ENCODE measurements at regions not wholly inside any gene's neighbourhood (a gene's known extent, or its start where the extent isn't known, plus 50 kb on each side); places are given as distances from the start of the nearest gene placed in this dataset.
"Not testable (repeated sequence)": the region's sequence is repeated elsewhere in the genome, so short reads cannot be mapped to it uniquely, and the experiment has no call there.

DNA sequence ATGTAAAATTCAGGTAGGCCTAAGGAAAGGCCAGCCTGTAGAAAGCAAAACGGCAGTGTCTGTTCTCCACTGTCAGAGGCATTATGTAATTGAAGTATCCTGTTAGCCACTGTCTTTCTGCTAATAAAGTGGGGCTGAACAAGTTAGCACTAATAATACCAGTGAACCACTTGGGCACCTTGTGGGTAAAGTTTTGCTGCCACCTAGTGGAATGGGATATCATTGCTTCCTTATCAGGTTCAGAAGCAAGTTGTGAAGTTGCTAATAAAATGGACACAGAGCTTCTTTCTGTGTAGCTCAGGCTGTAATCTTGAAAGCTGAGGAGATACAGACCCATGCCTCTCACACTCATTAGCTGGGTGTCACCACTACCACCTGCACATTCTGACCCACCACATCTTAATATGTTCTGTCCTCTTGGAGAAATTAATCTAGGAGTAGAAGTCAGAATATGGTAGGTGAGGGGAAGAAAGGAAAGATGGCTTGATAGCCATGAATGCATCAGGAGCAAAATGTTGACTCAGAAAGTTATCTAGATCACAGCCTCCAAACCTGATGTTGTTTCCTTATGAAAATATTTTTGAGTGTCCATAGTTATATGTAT, 175.1 kb downstream of the SEPTIN7 start:
- peak; percentile 59 for DNase-seq (ENCODE audit: low read depth)
- TF ChIP-seq CTCF (IDR thresholded peaks at IDR 0.05; ENCODE audit: control insufficient read depth, insufficient read depth, low read depth, low read length, missing control alignments), result peak; percentile 77
- no peak overlapping the region for H3K4me3 ChIP-seq (ENCODE audit: control insufficient read depth, low read depth, low read length)

- not testable (repeated sequence) for DNase-seq (ENCODE audit: low read depth)
Observed at GRCh38 chr7:35978816-35979640, 174.0 kb upstream of the EEPD1 start.

GRCh38 chr7:35982600-35982999, 170.5 kb upstream of the EEPD1 start:
- no peak for DNase-seq (ENCODE audit: low read depth)
- TF ChIP-seq CTCF (IDR thresholded peaks at IDR 0.05; ENCODE audit: control insufficient read depth, insufficient read depth, low read depth, low read length, missing control alignments), result no peak
- no peak overlapping the region for H3K4me3 ChIP-seq (ENCODE audit: control insufficient read depth, low read depth, low read length)

More at GRCh38 chr7:35978816-35979640, 174.0 kb upstream of the EEPD1 start:
- not testable (repeated sequence) for H3K4me3 ChIP-seq (ENCODE audit: control insufficient read depth, low read depth, low read length)

- no peak for TF ChIP-seq CTCF (IDR thresholded peaks at IDR 0.05; ENCODE audit: control insufficient read depth, insufficient read depth, low read depth, low read length, missing control alignments)
- no peak overlapping the region for H3K4me3 ChIP-seq (ENCODE audit: control insufficient read depth, low read depth, low read length)
- no peak for DNase-seq (ENCODE audit: low read depth)
Observed at GRCh38 chr7:35983626-35984025, 169.4 kb upstream of the EEPD1 start.

- peak; percentile 97 for TF ChIP-seq CTCF (IDR thresholded peaks at IDR 0.05; ENCODE audit: control insufficient read depth, insufficient read depth, low read depth, low read length, missing control alignments)
- no peak overlapping the region for H3K4me3 ChIP-seq (ENCODE audit: control insufficient read depth, low read depth, low read length)
- peak; percentile 31 for DNase-seq (ENCODE audit: low read depth)
Observed at GRCh38 chr7:35985126-35985754, 167.8 kb upstream of the EEPD1 start.

DNA sequence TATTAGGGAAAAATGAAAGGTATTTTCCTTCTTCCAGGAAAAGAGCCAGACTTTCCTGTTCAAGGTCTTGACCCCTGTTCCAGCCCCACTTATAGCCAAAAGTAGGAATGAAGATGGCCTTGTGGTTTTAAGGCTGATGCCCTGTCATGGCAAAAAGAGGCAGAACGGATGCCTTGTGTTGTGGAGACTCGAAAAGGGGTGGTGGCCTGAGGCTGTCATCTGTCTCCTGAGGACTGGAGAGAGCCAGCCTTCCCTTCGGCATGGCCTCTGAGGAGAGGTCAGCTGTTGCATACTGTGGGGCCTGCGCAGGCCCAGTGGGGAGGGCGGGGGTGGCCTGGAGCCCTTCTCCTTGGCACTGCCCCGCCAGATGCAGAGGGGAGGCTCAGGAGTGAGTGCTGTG, 166.0 kb upstream of the EEPD1 start:
- H3K4me3 ChIP-seq (ENCODE audit: control insufficient read depth, low read depth, low read length), result no peak overlapping the region
- no peak for TF ChIP-seq CTCF (IDR thresholded peaks at IDR 0.05; ENCODE audit: control insufficient read depth, insufficient read depth, low read depth, low read length, missing control alignments)
- DNase-seq (ENCODE audit: low read depth), result no peak

- no peak overlapping the region for H3K4me3 ChIP-seq (ENCODE audit: control insufficient read depth, low read depth, low read length)
- DNase-seq (ENCODE audit: low read depth), result no peak
- TF ChIP-seq CTCF (IDR thresholded peaks at IDR 0.05; ENCODE audit: control insufficient read depth, insufficient read depth, low read depth, low read length, missing control alignments), result no peak
Observed at GRCh38 chr7:35988105-35988504, 164.9 kb upstream of the EEPD1 start.
